ENCODE measurements at regions not wholly inside any gene's neighbourhood (a gene's known extent, or its start where the extent isn't known, plus 50 kb on each side); places are given as distances from the start of the nearest gene placed in this dataset.

DNA sequence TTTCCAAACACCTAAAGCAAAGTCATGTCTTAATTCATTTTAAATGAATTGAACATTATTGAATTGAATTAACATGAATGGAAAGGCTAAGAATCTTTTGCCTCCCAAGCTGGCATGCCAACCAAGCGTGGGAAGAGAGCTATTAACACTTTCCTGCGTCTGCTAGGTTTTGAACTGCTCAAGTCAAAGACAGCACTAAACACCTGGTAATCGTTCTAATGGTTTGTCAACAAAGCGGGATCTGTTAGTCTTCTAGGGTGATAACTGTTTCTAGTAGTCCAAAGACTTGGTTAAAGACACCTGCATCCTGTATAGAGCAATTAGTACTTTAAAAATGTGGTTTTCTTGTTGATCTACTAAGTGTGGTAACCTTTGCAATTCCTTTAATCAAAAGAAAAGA, 164.2 kb upstream of the HMGA2 start:
- no peak for TF ChIP-seq POLR2A (IDR thresholded peaks at IDR 0.05)
- TF ChIP-seq, protein P1, sequence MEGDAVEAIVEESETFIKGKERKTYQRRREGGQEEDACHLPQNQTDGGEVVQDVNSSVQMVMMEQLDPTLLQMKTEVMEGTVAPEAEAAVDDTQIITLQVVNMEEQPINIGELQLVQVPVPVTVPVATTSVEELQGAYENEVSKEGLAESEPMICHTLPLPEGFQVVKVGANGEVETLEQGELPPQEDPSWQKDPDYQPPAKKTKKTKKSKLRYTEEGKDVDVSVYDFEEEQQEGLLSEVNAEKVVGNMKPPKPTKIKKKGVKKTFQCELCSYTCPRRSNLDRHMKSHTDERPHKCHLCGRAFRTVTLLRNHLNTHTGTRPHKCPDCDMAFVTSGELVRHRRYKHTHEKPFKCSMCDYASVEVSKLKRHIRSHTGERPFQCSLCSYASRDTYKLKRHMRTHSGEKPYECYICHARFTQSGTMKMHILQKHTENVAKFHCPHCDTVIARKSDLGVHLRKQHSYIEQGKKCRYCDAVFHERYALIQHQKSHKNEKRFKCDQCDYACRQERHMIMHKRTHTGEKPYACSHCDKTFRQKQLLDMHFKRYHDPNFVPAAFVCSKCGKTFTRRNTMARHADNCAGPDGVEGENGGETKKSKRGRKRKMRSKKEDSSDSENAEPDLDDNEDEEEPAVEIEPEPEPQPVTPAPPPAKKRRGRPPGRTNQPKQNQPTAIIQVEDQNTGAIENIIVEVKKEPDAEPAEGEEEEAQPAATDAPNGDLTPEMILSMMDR (IDR thresholded peaks at IDR 0.05), result no peak
